ENCODE measurements at regions not wholly inside any gene's neighbourhood (a gene's known extent, or its start where the extent isn't known, plus 50 kb on each side); places are given as distances from the start of the nearest gene placed in this dataset.

GRCh38 chr1:115145226-115145625 is 55.9 kb upstream of the TSPAN2 start:
- no peak overlapping the region for H3K27ac ChIP-seq (ENCODE audit: low read depth in 2 of 2, low read length in 2 of 2)
- no peaks in the 10 kb centered on the region for H3K27me3 ChIP-seq (ENCODE audit: control insufficient read depth in 2 of 2, insufficient read depth in 2 of 2, low read length in 2 of 2)
- no peak overlapping the region for H3K4me3 ChIP-seq (ENCODE audit: low read length in 2 of 2)
- H3K9ac ChIP-seq (ENCODE audit: low read depth in 1 of 2, low read length in 2 of 2) = no peak overlapping the region
- H3K36me3 ChIP-seq (ENCODE audit: control insufficient read depth in 2 of 2, insufficient read depth in 2 of 2, low read length in 2 of 2) = no peaks in the 10 kb centered on the region
- H3K4me1 ChIP-seq (ENCODE audit: control insufficient read depth in 2 of 2, insufficient read depth in 2 of 2, low read length in 2 of 2) = no peaks in the 10 kb centered on the region
- no peaks in the 10 kb centered on the region for H3K9me3 ChIP-seq (ENCODE audit: control insufficient read depth in 2 of 2, low read length in 2 of 2)

GRCh38 chr1:115144176-115144575 is 54.9 kb upstream of the TSPAN2 start:
- H3K9me3 ChIP-seq (ENCODE audit: control insufficient read depth in 2 of 2, low read length in 2 of 2) = no peaks in the 10 kb centered on the region
- H3K4me1 ChIP-seq (ENCODE audit: control insufficient read depth in 2 of 2, insufficient read depth in 2 of 2, low read length in 2 of 2) = peaks cover 0 to under 1% of the 10 kb centered on the region in 2 donors
- no peak overlapping the region for H3K27ac ChIP-seq (ENCODE audit: low read depth in 2 of 2, low read length in 2 of 2)
- H3K27me3 ChIP-seq (ENCODE audit: control insufficient read depth in 2 of 2, insufficient read depth in 2 of 2, low read length in 2 of 2) = no peaks in the 10 kb centered on the region
- no peak overlapping the region for H3K4me3 ChIP-seq (ENCODE audit: low read length in 2 of 2)
- no peak overlapping the region for H3K9ac ChIP-seq (ENCODE audit: low read depth in 1 of 2, low read length in 2 of 2)
- H3K36me3 ChIP-seq (ENCODE audit: control insufficient read depth in 2 of 2, insufficient read depth in 2 of 2, low read length in 2 of 2) = no peaks in the 10 kb centered on the region

GRCh38 chr1:115142616-115143015 is 53.3 kb upstream of the TSPAN2 start:
- Histone ChIP-seq H3K27me3 (ENCODE audit: control insufficient read depth in 2 of 2, insufficient read depth in 2 of 2, low read length in 2 of 2) (no peaks in the 10 kb centered on the region), H3K4me1 (ENCODE audit: control insufficient read depth in 2 of 2, insufficient read depth in 2 of 2, low read length in 2 of 2) (peaks cover 0 to 3% of the 10 kb centered on the region in 2 donors), H3K36me3 (ENCODE audit: control insufficient read depth in 2 of 2, insufficient read depth in 2 of 2, low read length in 2 of 2) (no peaks in the 10 kb centered on the region), H3K9ac (ENCODE audit: low read depth in 1 of 2, low read length in 2 of 2) (no peak overlapping the region), H3K27ac (ENCODE audit: low read depth in 2 of 2, low read length in 2 of 2) (no peak overlapping the region), H3K9me3 (ENCODE audit: control insufficient read depth in 2 of 2, low read length in 2 of 2) (no peaks in the 10 kb centered on the region), H3K4me3 (ENCODE audit: low read length in 2 of 2) (no peak overlapping the region)

GRCh38 chr1:115141145-115141454 is 51.8 kb upstream of the TSPAN2 start:
- Histone ChIP-seq H3K36me3 (ENCODE audit: control insufficient read depth in 2 of 2, insufficient read depth in 2 of 2, low read length in 2 of 2) (no peaks in the 10 kb centered on the region), H3K27me3 (ENCODE audit: control insufficient read depth in 2 of 2, insufficient read depth in 2 of 2, low read length in 2 of 2) (no peaks in the 10 kb centered on the region), H3K9ac (ENCODE audit: low read depth in 1 of 2, low read length in 2 of 2) (no peak overlapping the region), H3K9me3 (ENCODE audit: control insufficient read depth in 2 of 2, low read length in 2 of 2) (no peaks in the 10 kb centered on the region), H3K27ac (ENCODE audit: low read depth in 2 of 2, low read length in 2 of 2) (no peak overlapping the region), H3K4me3 (ENCODE audit: low read length in 2 of 2) (no peak overlapping the region), H3K4me1 (ENCODE audit: control insufficient read depth in 2 of 2, insufficient read depth in 2 of 2, low read length in 2 of 2) (peaks cover 0 to 3% of the 10 kb centered on the region in 2 donors)

- Histone ChIP-seq H3K27ac (ENCODE audit: low read depth in 2 of 2, low read length in 2 of 2) (no peak overlapping the region), H3K36me3 (ENCODE audit: control insufficient read depth in 2 of 2, insufficient read depth in 2 of 2, low read length in 2 of 2) (no peaks in the 10 kb centered on the region), H3K9me3 (ENCODE audit: control insufficient read depth in 2 of 2, low read length in 2 of 2) (no peaks in the 10 kb centered on the region), H3K27me3 (ENCODE audit: control insufficient read depth in 2 of 2, insufficient read depth in 2 of 2, low read length in 2 of 2) (no peaks in the 10 kb centered on the region), H3K4me3 (ENCODE audit: low read length in 2 of 2) (no peak overlapping the region), H3K9ac (ENCODE audit: low read depth in 1 of 2, low read length in 2 of 2) (no peak overlapping the region), H3K4me1 (ENCODE audit: control insufficient read depth in 2 of 2, insufficient read depth in 2 of 2, low read length in 2 of 2) (peaks cover 0 to 3% of the 10 kb centered on the region in 2 donors)
Observed at GRCh38 chr1:115140442-115141144, 51.3 kb upstream of the TSPAN2 start.

GRCh38 chr1:115139381-115139780 is 50.1 kb upstream of the TSPAN2 start:
- Histone ChIP-seq H3K9me3 (ENCODE audit: control insufficient read depth in 2 of 2, low read length in 2 of 2) (no peaks in the 10 kb centered on the region), H3K4me1 (ENCODE audit: control insufficient read depth in 2 of 2, insufficient read depth in 2 of 2, low read length in 2 of 2) (peaks cover 0 to 3% of the 10 kb centered on the region in 2 donors), H3K27me3 (ENCODE audit: control insufficient read depth in 2 of 2, insufficient read depth in 2 of 2, low read length in 2 of 2) (no peaks in the 10 kb centered on the region), H3K27ac (ENCODE audit: low read depth in 2 of 2, low read length in 2 of 2) (no peak overlapping the region), H3K4me3 (ENCODE audit: low read length in 2 of 2) (no peak overlapping the region), H3K9ac (ENCODE audit: low read depth in 1 of 2, low read length in 2 of 2) (no peak overlapping the region), H3K36me3 (ENCODE audit: control insufficient read depth in 2 of 2, insufficient read depth in 2 of 2, low read length in 2 of 2) (no peaks in the 10 kb centered on the region)
